ENCODE measurements at regions not wholly inside any gene's neighbourhood (a gene's known extent, or its start where the extent isn't known, plus 50 kb on each side); places are given as distances from the start of the nearest gene placed in this dataset.

DNA sequence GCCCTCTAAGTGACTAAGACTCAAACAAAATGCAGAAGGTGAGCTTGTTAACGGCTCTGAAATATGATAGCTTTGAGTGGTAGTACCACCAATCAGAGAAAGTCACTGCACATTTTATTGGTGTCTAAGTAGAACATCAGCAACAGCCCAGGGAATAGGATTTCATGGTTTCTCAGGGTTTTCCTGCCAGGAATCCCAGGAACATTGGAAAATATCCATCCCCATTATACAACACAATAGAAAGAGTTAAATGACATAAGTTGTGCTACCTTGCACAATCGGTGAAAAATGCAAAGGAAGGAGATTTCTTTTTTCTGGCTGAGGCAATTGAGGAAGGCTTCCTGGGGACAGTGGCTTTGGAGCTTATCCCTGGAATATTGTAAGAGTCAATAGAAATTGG is 283.1 kb downstream of the HLX start:
- DNase-seq (ENCODE audit: low read depth in 3 of 3): no peak

GRCh38 chr1:221162939-221163338 is 283.7 kb downstream of the HLX start:
- no peak for DNase-seq (ENCODE audit: low read depth in 3 of 3)

DNA sequence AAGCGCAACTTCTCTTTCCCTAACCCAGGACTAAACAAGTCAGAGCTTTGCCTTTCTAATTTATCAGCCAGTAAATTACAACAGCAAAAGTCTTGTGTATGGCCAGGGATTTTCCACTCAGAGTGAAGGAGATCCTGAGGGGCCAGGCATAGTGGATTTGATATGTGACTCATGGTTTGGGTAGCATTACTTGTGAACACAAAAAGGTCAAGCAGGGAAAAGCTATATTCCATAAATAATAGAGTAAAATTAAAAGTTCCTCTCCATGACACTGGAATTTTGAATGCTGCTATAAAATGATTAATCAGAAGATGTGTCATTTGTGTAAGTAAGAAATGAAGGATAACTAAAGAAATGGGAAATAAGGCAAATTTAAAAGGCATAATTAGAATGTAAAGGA is 284.8 kb downstream of the HLX start:
- no peak for DNase-seq (ENCODE audit: low read depth in 3 of 3)

- DNase-seq (ENCODE audit: low read depth in 3 of 3): no peak
Measured at GRCh38 chr1:221164951-221165838, 286.0 kb downstream of the HLX start.

DNA sequence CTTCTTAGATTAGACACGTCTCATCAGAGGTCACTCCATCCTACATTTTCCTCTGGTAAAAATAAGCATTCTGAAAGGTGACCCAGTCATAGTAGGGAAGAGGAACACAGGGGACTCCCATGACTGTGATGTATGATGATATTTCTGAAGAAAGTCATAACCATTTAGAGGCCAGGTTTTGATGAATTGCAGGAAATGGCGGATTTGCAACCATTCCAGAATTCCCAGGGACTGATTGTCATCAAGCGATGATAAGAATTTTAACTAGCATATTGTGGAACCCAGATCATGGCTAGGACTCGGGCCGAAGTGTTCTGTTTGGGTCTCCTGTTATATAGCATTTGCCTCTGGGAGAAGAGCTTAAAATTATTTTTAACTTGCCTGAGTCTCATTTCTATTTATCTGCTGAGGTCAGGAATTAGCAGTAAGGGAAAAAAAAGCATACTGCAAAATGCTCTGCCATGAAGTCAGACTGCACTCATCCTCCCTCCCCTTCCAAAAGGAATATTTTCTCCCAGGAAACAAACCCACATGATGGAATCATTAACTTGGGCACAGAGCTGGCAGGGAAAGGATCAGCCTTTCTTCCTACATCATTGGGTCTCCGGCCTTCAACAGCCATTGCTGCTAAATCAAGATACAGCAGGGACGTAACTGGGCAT is 286.7 kb downstream of the HLX start:
- DNase-seq (ENCODE audit: low read depth in 3 of 3): no peak

DNA sequence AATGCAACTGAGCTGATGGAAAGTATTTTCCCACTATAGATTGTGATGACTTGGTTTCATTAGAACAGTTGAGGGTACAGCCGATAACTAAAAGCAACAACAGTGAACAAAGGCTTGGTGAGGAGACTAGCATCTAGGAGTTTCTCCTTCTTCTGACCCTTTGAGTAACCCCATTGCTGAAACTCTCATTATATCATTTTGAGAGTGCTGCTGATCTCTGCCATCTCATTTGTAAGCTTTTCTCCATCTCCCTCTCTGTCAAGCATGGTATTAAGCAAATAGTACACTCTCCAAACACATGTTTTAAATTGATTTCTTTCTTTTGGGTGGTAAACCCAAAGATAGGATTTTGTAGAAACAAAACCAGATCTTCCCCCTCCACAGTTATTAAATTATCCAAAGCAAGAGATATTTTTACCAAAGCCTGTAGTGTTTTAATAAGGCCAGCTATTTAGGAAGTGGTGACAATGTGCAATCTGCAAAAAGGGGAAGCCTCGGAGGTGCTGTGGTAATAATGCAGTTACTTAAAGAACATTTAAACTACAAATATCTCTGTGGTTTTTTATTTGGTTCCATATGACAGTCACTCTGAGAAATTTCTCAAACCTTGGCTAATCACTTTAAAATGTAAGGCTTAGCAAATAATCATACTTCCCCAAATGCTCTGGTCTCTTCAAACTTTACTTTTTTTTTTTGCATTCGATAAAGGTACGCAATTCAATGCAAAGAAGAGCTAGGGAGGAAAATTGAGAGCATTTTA is 287.5 kb downstream of the HLX start:
- no peak for DNase-seq (ENCODE audit: low read depth in 3 of 3)

- no peak for DNase-seq (ENCODE audit: low read depth in 3 of 3)
Measured at GRCh38 chr1:221169447-221169889, 290.2 kb downstream of the HLX start.

GRCh38 chr1:221170171-221170570 is 290.9 kb downstream of the HLX start:
- no peak for DNase-seq (ENCODE audit: low read depth in 3 of 3)

GRCh38 chr1:221171768-221172167 is 292.5 kb downstream of the HLX start:
- DNase-seq (ENCODE audit: low read depth in 3 of 3): no peak

DNA sequence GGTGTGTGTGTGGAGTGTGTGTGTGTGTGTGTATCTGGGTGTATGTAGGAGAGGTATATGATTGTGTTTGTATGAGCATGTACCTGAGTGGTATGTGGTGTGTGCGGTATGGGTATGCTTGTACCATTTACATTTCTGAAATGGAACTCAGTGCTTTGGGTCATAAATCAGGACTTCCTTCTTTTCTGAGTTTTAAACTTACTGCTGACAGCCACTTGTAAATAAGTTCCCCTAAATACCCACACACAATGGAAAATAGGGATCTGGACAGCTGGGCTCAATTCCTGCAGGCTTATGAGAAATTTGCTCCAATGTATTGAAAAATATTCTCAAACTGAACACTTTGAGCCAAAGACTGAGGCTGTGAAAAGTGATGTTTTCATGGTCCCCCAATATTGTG is 293.6 kb downstream of the HLX start:
- DNase-seq (ENCODE audit: low read depth in 3 of 3): no peak

GRCh38 chr1:221174330-221174993 is 295.2 kb downstream of the HLX start:
- DNase-seq (ENCODE audit: low read depth in 3 of 3): no peak

GRCh38 chr1:221175249-221175648 is 296.0 kb downstream of the HLX start:
- no peak for DNase-seq (ENCODE audit: low read depth in 3 of 3)

DNA sequence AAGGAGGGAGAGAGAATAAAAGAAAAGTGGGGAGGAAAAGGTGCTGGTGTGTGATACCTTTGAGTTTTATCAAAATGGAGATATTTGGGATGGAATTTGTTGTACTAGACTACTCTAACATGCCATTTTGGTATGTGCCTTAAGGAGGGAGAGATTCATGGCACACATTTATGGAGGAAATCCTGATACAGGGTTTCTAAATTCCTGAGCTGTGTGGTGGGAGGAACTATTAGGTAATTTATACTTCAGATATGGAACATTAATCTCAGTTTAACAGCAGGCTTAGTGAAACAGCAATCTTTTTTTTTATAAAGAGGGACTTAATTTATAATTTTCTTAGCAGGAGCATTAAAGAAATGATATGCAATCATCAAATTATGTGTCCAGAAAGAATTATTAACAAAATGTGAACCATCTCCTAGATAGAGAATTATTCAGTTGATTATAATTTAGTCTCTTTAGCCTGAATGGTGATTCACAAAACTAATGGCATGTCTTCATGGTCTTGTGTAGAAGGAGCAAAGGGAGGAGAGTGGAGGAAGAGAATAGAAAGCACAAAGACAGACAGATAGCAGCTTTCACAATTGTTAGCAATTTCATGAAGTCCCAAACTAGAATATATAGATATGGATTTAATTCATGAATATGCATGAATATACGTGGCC is 301.6 kb downstream of the HLX start:
- no peak for DNase-seq (ENCODE audit: low read depth in 3 of 3)

GRCh38 chr1:221182791-221183533 is 303.7 kb downstream of the HLX start:
- no peak for DNase-seq (ENCODE audit: low read depth in 3 of 3)

DNA sequence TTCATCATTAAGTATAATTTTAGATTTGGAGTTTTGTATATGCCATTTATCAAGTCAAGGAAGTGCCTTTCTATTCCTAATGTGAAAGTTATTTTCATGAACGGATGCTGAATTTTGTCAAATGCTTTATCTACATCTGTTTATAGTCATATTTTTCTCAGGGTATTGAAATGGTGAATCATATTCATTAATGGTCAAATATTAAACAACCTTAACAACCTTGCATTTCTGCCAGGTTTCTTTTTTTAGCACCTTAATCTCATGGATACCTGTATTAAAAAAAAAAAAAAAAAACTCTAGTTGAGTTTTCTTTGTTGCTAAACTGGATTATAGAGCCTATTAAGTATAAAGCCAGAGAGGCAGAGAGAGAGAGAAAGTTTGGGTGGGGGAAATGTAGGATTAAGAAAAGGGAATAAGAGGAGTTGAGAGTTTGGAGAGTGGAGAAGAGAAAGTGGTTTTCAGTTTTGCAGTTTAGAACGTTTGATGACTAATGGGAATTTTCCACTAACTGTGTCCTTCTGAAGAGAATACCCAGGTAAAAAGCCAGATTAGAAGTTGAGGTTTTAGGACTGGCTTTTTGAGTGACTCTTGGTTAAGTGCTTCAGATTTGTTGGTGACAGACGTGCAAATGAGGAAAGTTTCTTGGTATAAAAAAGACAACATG is 305.0 kb downstream of the HLX start:
- DNase-seq (ENCODE audit: low read depth in 3 of 3): no peak

- DNase-seq (ENCODE audit: low read depth in 3 of 3): no peak
Measured at GRCh38 chr1:221187174-221187573, 307.9 kb downstream of the HLX start.

DNA sequence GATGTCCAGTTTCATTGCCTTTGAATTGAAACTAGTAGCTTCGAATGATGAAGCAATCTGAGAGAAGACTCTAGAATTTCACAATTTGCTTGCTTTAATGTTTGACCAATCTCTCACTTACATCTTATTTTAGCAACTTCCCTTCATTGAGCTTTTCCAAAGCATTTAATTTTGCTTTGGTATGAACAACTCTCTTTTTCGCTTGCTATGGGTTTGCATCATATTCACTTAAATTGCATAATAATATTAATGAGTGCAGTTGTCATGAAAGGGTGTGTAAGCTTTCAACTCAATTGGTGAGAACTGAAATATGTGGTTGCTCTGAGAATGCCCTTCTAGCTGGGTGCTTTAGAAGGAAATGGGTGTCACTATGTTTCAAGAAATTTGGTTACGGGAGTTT is 309.2 kb downstream of the HLX start:
- no peak for DNase-seq (ENCODE audit: low read depth in 3 of 3)

DNA sequence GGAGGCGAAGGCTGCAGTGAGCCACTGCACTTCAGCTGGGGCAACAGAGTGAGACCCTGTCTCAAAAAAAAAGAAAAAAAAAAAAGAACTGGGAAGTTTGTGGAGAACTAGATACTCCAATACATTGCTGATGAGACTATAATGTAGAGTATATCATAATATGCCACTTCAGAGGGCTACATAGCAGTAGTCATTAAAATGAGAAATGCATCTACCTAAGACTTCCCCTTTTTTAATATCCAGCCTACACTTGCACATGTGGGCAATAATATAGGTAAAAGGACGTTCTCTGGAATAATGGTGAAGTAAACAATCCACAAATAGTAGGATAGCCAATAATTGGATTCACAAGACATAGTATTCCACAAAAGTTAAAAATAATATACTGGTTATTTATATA is 311.0 kb downstream of the HLX start:
- no peak for DNase-seq (ENCODE audit: low read depth in 3 of 3)

- no peak for DNase-seq (ENCODE audit: low read depth in 3 of 3)
Measured at GRCh38 chr1:221192055-221192454, 312.8 kb downstream of the HLX start.

- DNase-seq (ENCODE audit: low read depth in 3 of 3): no peak
Measured at GRCh38 chr1:221200464-221200863, 321.2 kb downstream of the HLX start.
